ENCODE measurements at regions not wholly inside any gene's neighbourhood (a gene's known extent, or its start where the extent isn't known, plus 50 kb on each side); places are given as distances from the start of the nearest gene placed in this dataset.

DNA sequence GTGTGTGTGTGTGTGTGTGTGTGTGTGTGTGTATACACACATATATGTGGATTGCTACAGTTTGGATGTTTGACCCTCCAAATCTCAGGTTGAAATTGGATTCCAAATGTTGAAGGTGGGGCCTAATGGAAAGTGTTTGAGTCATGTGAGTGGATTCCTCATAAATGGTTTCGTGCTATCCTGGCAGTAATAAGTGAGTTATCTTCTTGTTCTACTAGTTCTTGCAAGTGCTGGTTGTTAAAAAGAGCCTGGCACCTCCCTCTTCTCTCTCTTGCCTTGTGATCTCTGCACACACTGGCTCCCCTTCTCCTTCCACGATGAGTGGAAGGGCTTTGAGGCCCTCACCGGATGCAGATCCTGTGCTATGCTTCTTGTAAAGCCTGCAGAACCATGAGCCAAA is 344.1 kb downstream of the SH2D1A start:
- H3K9me3 Mint-ChIP-seq (ENCODE audit: low read depth, unreplicated experiment): no peaks in the 10 kb centered on the region
- no peaks in the 10 kb centered on the region for H3K36me3 Mint-ChIP-seq (ENCODE audit: insufficient read depth, unreplicated experiment)
- DNase-seq: no peak
- H3K27me3 Mint-ChIP-seq (ENCODE audit: unreplicated experiment): no peaks in the 10 kb centered on the region
- BruUV-seq (replicated peaks): no TSS peak
- H3K27ac Mint-ChIP-seq (ENCODE audit: unreplicated experiment): no peak overlapping the region
- CTCF ChIA-PET: no interaction called here
- H3K4me3 Mint-ChIP-seq (ENCODE audit: low read depth, unreplicated experiment): no peak overlapping the region
- intact Hi-C loops (cut with micrococcal nuclease; ENCODE audit: unreplicated experiment): no loop called here
- H3K4me1 Mint-ChIP-seq (ENCODE audit: low read depth, unreplicated experiment): no peaks in the 10 kb centered on the region
- no peak for TF ChIP-seq CTCF (IDR thresholded peaks at IDR 0.05; ENCODE audit: unreplicated experiment)

DNA sequence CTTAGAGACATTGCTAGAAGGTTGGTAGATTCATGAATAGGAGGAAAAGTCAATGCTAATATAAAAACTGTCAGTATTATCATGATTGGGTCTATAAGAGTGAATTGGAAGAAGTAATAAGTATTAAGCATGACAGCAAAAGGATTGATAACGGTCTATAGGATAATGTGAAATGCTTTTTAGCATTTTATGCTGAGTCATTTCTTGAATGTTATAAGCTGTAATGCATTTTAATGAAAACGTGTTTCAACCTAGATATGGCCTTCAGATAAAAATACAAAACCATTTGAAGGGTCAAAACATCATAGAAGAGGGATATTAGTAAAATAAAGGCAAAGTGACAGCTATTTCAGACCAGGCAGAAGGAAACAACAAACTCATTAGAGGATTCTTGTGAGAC is 353.5 kb downstream of the SH2D1A start:
- H3K9me3 Mint-ChIP-seq (ENCODE audit: low read depth, unreplicated experiment): peaks cover 3% of the 10 kb centered on the region
- no peak overlapping the region for H3K4me3 Mint-ChIP-seq (ENCODE audit: low read depth, unreplicated experiment)
- no peaks in the 10 kb centered on the region for H3K4me1 Mint-ChIP-seq (ENCODE audit: low read depth, unreplicated experiment)
- H3K27me3 Mint-ChIP-seq (ENCODE audit: unreplicated experiment): no peaks in the 10 kb centered on the region
- no TSS peak for BruUV-seq (replicated peaks)
- intact Hi-C loops (cut with micrococcal nuclease; ENCODE audit: unreplicated experiment): no loop called here
- H3K27ac Mint-ChIP-seq (ENCODE audit: unreplicated experiment): no peak overlapping the region
- no peaks in the 10 kb centered on the region for H3K36me3 Mint-ChIP-seq (ENCODE audit: insufficient read depth, unreplicated experiment)
- CTCF ChIA-PET: no interaction called here
- no peak for DNase-seq
- TF ChIP-seq CTCF (IDR thresholded peaks at IDR 0.05; ENCODE audit: unreplicated experiment): no peak

DNA sequence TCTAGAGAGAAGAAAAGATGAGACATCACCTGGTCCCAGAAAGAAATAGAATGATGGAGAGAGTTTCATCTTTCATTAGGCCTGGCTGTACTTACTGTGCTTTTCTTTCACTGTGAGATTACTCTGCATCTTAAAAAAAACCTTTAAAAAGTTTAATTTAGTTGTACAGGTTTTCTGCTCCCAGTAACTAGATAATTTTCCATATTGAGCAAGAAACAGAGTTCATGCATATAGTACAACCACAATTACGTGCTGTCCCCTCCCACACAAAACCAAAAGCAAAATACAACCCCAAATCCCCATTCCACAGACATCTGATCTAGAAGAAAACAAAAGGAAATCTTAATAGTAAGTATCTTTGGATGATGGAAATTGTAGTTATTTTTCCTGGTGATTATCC is 371.2 kb downstream of the SH2D1A start:
- CTCF ChIA-PET: no interaction called here
- TF ChIP-seq CTCF (IDR thresholded peaks at IDR 0.05; ENCODE audit: unreplicated experiment): no peak
- no peak overlapping the region for H3K27ac Mint-ChIP-seq (ENCODE audit: unreplicated experiment)
- no TSS peak for BruUV-seq (replicated peaks)
- H3K4me1 Mint-ChIP-seq (ENCODE audit: low read depth, unreplicated experiment): no peaks in the 10 kb centered on the region
- H3K9me3 Mint-ChIP-seq (ENCODE audit: low read depth, unreplicated experiment): peaks cover 2% of the 10 kb centered on the region
- no peak overlapping the region for H3K4me3 Mint-ChIP-seq (ENCODE audit: low read depth, unreplicated experiment)
- intact Hi-C loops (cut with micrococcal nuclease; ENCODE audit: unreplicated experiment): loop anchor here (10.0 kb wide), 1 partner anchor 313 kb away; no protein-coding TSS in a partner anchor
- no peaks in the 10 kb centered on the region for H3K36me3 Mint-ChIP-seq (ENCODE audit: insufficient read depth, unreplicated experiment)
- DNase-seq: no peak
- H3K27me3 Mint-ChIP-seq (ENCODE audit: unreplicated experiment): no peaks in the 10 kb centered on the region

DNA sequence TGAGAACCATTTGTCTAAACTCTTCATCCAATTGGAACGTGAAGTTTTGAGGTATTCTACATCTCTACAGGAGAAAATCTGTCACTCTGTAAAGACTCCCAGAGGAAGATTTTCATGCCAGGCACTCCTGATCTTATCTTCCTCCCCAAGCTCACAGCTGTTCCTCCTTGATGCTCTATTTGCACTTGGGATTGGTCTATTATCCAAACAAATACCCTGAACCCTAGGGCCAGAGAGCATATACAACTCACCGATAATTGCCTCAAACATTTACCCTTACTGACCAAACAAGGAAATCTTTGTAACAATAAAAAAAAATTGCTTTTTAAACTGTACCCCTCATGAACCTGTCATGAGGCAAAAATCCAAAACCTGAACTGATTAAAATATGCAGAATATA is 372.7 kb downstream of the SH2D1A start:
- intact Hi-C loops (cut with micrococcal nuclease; ENCODE audit: unreplicated experiment): loop anchor here (10.0 kb wide), 1 partner anchor 314 kb away; no protein-coding TSS in a partner anchor
- H3K36me3 Mint-ChIP-seq (ENCODE audit: insufficient read depth, unreplicated experiment): no peaks in the 10 kb centered on the region
- no peak for TF ChIP-seq CTCF (IDR thresholded peaks at IDR 0.05; ENCODE audit: unreplicated experiment)
- no peak overlapping the region for H3K4me3 Mint-ChIP-seq (ENCODE audit: low read depth, unreplicated experiment)
- BruUV-seq (replicated peaks): no TSS peak
- no peak overlapping the region for H3K27ac Mint-ChIP-seq (ENCODE audit: unreplicated experiment)
- CTCF ChIA-PET: no interaction called here
- H3K4me1 Mint-ChIP-seq (ENCODE audit: low read depth, unreplicated experiment): no peaks in the 10 kb centered on the region
- H3K27me3 Mint-ChIP-seq (ENCODE audit: unreplicated experiment): no peaks in the 10 kb centered on the region
- no peak for DNase-seq
- peaks cover 2% of the 10 kb centered on the region for H3K9me3 Mint-ChIP-seq (ENCODE audit: low read depth, unreplicated experiment)

- H3K27ac Mint-ChIP-seq (ENCODE audit: unreplicated experiment): no peak overlapping the region
- H3K4me1 Mint-ChIP-seq (ENCODE audit: low read depth, unreplicated experiment): no peaks in the 10 kb centered on the region
- H3K9me3 Mint-ChIP-seq (ENCODE audit: low read depth, unreplicated experiment): peaks cover 2% of the 10 kb centered on the region
- CTCF ChIA-PET: no interaction called here
- H3K27me3 Mint-ChIP-seq (ENCODE audit: unreplicated experiment): no peaks in the 10 kb centered on the region
- DNase-seq: no peak
- intact Hi-C loops (cut with micrococcal nuclease; ENCODE audit: unreplicated experiment): no loop called here
- TF ChIP-seq CTCF (IDR thresholded peaks at IDR 0.05; ENCODE audit: unreplicated experiment): no peak
- BruUV-seq (replicated peaks): no TSS peak
- H3K4me3 Mint-ChIP-seq (ENCODE audit: low read depth, unreplicated experiment): no peak overlapping the region
- no peaks in the 10 kb centered on the region for H3K36me3 Mint-ChIP-seq (ENCODE audit: insufficient read depth, unreplicated experiment)
Measured at GRCh38 chrX:124720532-124720931, 374.2 kb downstream of the SH2D1A start.
